HUES64 (cell line): ENCODE measurements at regions not wholly inside any gene's neighbourhood (a gene's known extent, or its start where the extent isn't known, plus 50 kb on each side); places are given as distances from the start of the nearest gene placed in this dataset.

Experiments used
- H3K27ac ChIP-seq: 2 replicates; pipeline ENCODE4 v1.7.0; 2013; ENCODE audit warnings: low read depth, low read length, inconsistent platforms
- H3K27me3 ChIP-seq: 2 replicates; pipeline ENCODE4 v1.6.1; 2013; ENCODE audit warnings: mild to moderate bottlenecking, low read length; ENCODE audit not compliant: insufficient read depth
- H3K36me3 ChIP-seq: 2 replicates; pipeline ENCODE4 v1.6.1; 2013; ENCODE audit warnings: mild to moderate bottlenecking, low read length; ENCODE audit not compliant: insufficient read depth
- H3K4me1 ChIP-seq: 2 replicates; pipeline ENCODE4 v1.6.1; 2013; ENCODE audit warnings: mild to moderate bottlenecking, low read length, moderate library complexity; ENCODE audit not compliant: insufficient read depth
- H3K4me3 ChIP-seq: 2 replicates; pipeline ENCODE4 v1.5.1; 2013; ENCODE audit warnings: mild to moderate bottlenecking, low read length, moderate library complexity
- H3K9ac ChIP-seq: 2 replicates; pipeline ENCODE4 v1.6.1; 2013; ENCODE audit warnings: mild to moderate bottlenecking, low read depth, low read length
- H3K9me3 ChIP-seq: 2 replicates; pipeline ENCODE4 v1.6.1; 2013; ENCODE audit warnings: low read depth, low read length; ENCODE audit not compliant: insufficient read depth
- WGBS: fragments of 150-250, 120-280 bp; methylation state at CpG from one replicate; pipeline ENCODE4 v1.1.7; 2013; ENCODE audit warnings: missing lambda C conversion rate; 5-methylcytosine and 5-hydroxymethylcytosine counted together

DNA sequence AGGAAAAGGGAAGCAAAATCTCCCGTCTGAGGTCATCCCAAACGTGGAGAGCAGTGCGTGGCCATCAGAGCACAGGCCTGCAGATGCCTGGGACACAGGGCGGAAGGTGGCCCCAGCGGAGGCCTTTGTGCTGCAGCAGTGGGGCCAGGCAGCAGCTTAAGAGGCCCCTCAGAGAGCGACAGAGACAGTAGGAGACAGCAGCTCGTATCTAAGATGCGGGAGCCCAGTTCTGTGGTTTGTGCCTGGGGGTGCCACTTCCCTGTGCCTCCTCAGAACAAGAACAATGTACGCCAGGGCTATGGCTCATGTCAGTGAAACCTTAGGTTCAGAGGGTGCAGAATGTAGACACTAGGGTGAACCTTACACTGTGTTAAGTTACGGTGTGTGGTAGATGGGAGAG is 316.6 kb upstream of the AKR1E2 start:
- no peaks in the 10 kb centered on the region for H3K27me3 ChIP-seq
- WGBS: 94% methylated on average over 10 of the region's 10 CpGs
- no peak overlapping the region for H3K27ac ChIP-seq
- no peak overlapping the region for H3K4me3 ChIP-seq
- no peaks in the 10 kb centered on the region for H3K9me3 ChIP-seq
- no peak overlapping the region for H3K9ac ChIP-seq
- H3K4me1 ChIP-seq: no peaks in the 10 kb centered on the region
- no peaks in the 10 kb centered on the region for H3K36me3 ChIP-seq

DNA sequence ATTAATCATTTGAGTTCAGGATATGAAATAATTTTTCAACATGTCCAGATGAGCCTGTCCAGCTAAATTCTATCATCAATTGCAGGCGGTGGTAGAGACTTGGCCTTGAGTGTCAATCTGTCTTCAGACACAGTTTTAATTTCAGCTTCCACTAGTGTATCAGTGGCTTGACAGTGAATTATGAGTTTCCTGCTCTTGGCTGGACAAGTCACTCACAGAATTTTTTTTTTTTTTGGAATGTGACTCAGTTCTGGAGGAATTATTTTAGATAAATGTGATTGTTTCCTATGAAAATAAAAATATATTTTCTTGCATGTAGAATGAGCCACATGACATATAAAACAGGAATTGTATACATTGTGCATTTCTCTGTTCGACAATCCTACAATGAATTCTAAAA is 319.9 kb upstream of the AKR1E2 start:
- Histone ChIP-seq H3K9me3 (no peaks in the 10 kb centered on the region), H3K4me3 (no peak overlapping the region), H3K9ac (no peak overlapping the region), H3K27me3 (no peaks in the 10 kb centered on the region), H3K27ac (no peak overlapping the region), H3K36me3 (no peaks in the 10 kb centered on the region), H3K4me1 (no peaks in the 10 kb centered on the region)
- WGBS: 100% methylated on average over 1 of the region's 2 CpGs

- Histone ChIP-seq H3K27ac (no peak overlapping the region), H3K9me3 (no peaks in the 10 kb centered on the region), H3K9ac (no peak overlapping the region), H3K27me3 (no peaks in the 10 kb centered on the region), H3K4me3 (no peak overlapping the region), H3K36me3 (no peaks in the 10 kb centered on the region), H3K4me1 (no peaks in the 10 kb centered on the region)
- 91% methylated on average over 5 of the region's 5 CpGs for WGBS
These were observed 321.5 kb upstream of the AKR1E2 start for GRCh38 chr10:4504550-4504949.

- Histone ChIP-seq H3K27me3 (no peaks in the 10 kb centered on the region), H3K4me1 (no peaks in the 10 kb centered on the region), H3K36me3 (no peaks in the 10 kb centered on the region), H3K27ac (no peak overlapping the region), H3K9me3 (no peaks in the 10 kb centered on the region), H3K9ac (no peak overlapping the region), H3K4me3 (no peak overlapping the region)
- 96% methylated on average over 2 of the region's 2 CpGs for WGBS
These were observed 322.9 kb upstream of the AKR1E2 start for GRCh38 chr10:4503076-4503475.

- H3K9ac ChIP-seq: no peak overlapping the region
- no peaks in the 10 kb centered on the region for H3K36me3 ChIP-seq
- H3K9me3 ChIP-seq: no peaks in the 10 kb centered on the region
- H3K27ac ChIP-seq: no peak overlapping the region
- WGBS: 94% methylated on average over 2 of the region's 2 CpGs
- H3K4me3 ChIP-seq: no peak overlapping the region
- H3K4me1 ChIP-seq: no peaks in the 10 kb centered on the region
- H3K27me3 ChIP-seq: no peaks in the 10 kb centered on the region
These were observed 324.7 kb upstream of the AKR1E2 start for GRCh38 chr10:4501306-4501705.

GRCh38 chr10:4498711-4499251 is 327.2 kb upstream of the AKR1E2 start:
- no peaks in the 10 kb centered on the region for H3K4me1 ChIP-seq
- no peaks in the 10 kb centered on the region for H3K27me3 ChIP-seq
- H3K27ac ChIP-seq: no peak overlapping the region
- H3K9me3 ChIP-seq: no peaks in the 10 kb centered on the region
- no peak overlapping the region for H3K9ac ChIP-seq
- H3K4me3 ChIP-seq: no peak overlapping the region
- no peaks in the 10 kb centered on the region for H3K36me3 ChIP-seq
- 92% methylated on average over 5 of the region's 6 CpGs for WGBS

- 95% methylated on average over 1 of the region's 2 CpGs for WGBS
- no peaks in the 10 kb centered on the region for H3K9me3 ChIP-seq
- H3K27ac ChIP-seq: no peak overlapping the region
- H3K27me3 ChIP-seq: no peaks in the 10 kb centered on the region
- H3K4me3 ChIP-seq: no peak overlapping the region
- H3K4me1 ChIP-seq: no peaks in the 10 kb centered on the region
- no peak overlapping the region for H3K9ac ChIP-seq
- H3K36me3 ChIP-seq: no peaks in the 10 kb centered on the region
These were observed 331.5 kb upstream of the AKR1E2 start for GRCh38 chr10:4494551-4494950.

GRCh38 chr10:4492202-4492601 is 333.8 kb upstream of the AKR1E2 start:
- H3K9ac ChIP-seq: no peak overlapping the region
- WGBS: 96% methylated on average over 5 of the region's 6 CpGs
- H3K4me1 ChIP-seq: no peaks in the 10 kb centered on the region
- H3K27me3 ChIP-seq: no peaks in the 10 kb centered on the region
- H3K36me3 ChIP-seq: no peaks in the 10 kb centered on the region
- no peak overlapping the region for H3K27ac ChIP-seq
- no peaks in the 10 kb centered on the region for H3K9me3 ChIP-seq
- no peak overlapping the region for H3K4me3 ChIP-seq

DNA sequence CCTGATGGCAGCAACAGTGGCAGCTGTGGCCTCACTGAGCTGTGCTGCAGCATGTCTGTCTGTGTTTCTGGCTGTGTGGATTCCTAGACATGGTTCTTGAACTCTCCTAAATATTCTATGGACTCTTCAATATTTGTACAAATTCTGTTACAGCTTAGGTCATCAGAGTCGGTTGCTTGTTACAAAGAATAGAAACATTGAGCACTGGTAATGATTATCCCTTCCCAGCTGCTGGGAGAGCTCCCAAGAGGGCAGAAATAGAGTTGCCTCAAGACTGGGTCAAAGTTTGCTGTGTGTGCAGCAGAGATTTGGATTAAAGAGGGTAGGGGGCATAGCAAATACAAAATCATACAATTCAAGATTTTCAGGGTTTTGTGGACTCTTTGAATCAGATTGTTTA is 337.1 kb upstream of the AKR1E2 start:
- H3K27me3 ChIP-seq: no peaks in the 10 kb centered on the region
- no peaks in the 10 kb centered on the region for H3K4me1 ChIP-seq
- H3K9me3 ChIP-seq: no peaks in the 10 kb centered on the region
- H3K4me3 ChIP-seq: no peak overlapping the region
- H3K9ac ChIP-seq: no peak overlapping the region
- no peaks in the 10 kb centered on the region for H3K36me3 ChIP-seq
- H3K27ac ChIP-seq: no peak overlapping the region
- 96% methylated on average over 1 of the region's 1 CpG for WGBS

- Histone ChIP-seq H3K27me3 (no peaks in the 10 kb centered on the region), H3K9me3 (no peaks in the 10 kb centered on the region), H3K9ac (no peak overlapping the region), H3K36me3 (no peaks in the 10 kb centered on the region), H3K4me1 (no peaks in the 10 kb centered on the region), H3K4me3 (no peak overlapping the region), H3K27ac (no peak overlapping the region)
- 98% methylated on average over 3 of the region's 3 CpGs for WGBS
These were observed 340.4 kb upstream of the AKR1E2 start for GRCh38 chr10:4485636-4486035.

DNA sequence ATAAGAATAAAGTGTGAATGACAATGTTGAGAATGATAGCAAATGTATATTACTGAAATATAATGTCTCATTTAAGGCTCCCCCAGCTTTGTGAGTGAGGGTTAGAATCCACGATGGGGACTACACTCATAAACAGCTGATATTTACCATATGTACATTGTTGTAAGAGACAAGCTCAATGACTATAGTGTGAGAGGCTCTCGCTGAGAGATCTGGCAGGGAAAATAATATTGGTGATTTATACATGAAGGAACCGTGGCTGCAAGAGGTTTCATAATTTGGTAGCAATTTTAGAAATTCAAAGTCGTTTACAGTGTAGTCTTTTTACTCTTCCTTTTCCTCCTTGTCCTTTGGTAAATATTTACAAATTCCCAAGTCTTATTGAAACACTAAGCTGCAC is 342.2 kb upstream of the AKR1E2 start:
- H3K4me1 ChIP-seq: no peaks in the 10 kb centered on the region
- H3K9me3 ChIP-seq: no peaks in the 10 kb centered on the region
- H3K27me3 ChIP-seq: no peaks in the 10 kb centered on the region
- no peaks in the 10 kb centered on the region for H3K36me3 ChIP-seq
- 94% methylated on average over 3 of the region's 4 CpGs for WGBS
- H3K9ac ChIP-seq: no peak overlapping the region
- no peak overlapping the region for H3K27ac ChIP-seq
- no peak overlapping the region for H3K4me3 ChIP-seq

DNA sequence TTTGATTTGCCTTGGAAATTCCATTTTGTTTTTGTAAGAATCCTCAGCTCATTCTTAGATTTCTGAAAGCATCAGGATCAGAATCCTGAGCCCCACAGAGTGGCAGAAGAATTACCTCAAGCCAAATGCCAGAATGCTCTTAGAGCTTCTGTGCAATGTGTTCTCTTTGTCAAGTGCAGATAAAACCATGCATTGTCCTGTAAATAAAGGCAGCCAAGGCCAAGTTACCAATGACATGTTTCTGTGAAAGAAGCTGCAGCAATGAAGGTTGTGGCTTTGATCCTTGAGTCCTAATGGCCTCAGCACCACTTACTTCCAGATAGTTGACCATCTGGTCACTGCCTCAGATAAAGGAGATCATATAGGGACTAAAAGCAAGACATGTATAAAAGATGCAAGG is 343.3 kb upstream of the AKR1E2 start:
- no peak overlapping the region for H3K27ac ChIP-seq
- no peaks in the 10 kb centered on the region for H3K4me1 ChIP-seq
- no peaks in the 10 kb centered on the region for H3K36me3 ChIP-seq
- no peak overlapping the region for H3K9ac ChIP-seq
- H3K27me3 ChIP-seq: no peaks in the 10 kb centered on the region
- H3K9me3 ChIP-seq: no peaks in the 10 kb centered on the region
- no peak overlapping the region for H3K4me3 ChIP-seq
